Osteoblast (primary cell): ENCODE measurements at regions not wholly inside any gene's neighbourhood (a gene's known extent, or its start where the extent isn't known, plus 50 kb on each side); places are given as distances from the start of the nearest gene placed in this dataset.

Source experiments
- DNase-seq: peaks from one replicate; pipeline ENCODE4 v3.0.0; 2011; ENCODE audit warnings: low spot score, mixed read lengths; ENCODE audit not compliant: insufficient read length; ENCODE audit errors: missing footprints
- H2AFZ ChIP-seq: 2 replicates; pipeline ENCODE4 v1.6.0; 2011; ENCODE audit warnings: mild to moderate bottlenecking, low read length
- H3K27ac ChIP-seq: 2 replicates; pipeline ENCODE4 v1.5.1; 2011; ENCODE audit warnings: mild to moderate bottlenecking, low read depth, low read length, moderate library complexity
- H3K27me3 ChIP-seq: 2 replicates; pipeline ENCODE4 v1.6.0; 2012; ENCODE audit warnings: mild to moderate bottlenecking, control low read depth, inconsistent platforms, low read length, moderate library complexity; ENCODE audit not compliant: insufficient read depth
- H3K36me3 ChIP-seq: 2 replicates; pipeline ENCODE4 v1.5.1; 2011; ENCODE audit warnings: mild to moderate bottlenecking, low read length, control low read depth, moderate library complexity; ENCODE audit not compliant: insufficient read depth
- H3K4me1 ChIP-seq: 2 replicates; pipeline ENCODE4 v1.5.1; 2011; ENCODE audit warnings: mild to moderate bottlenecking, low read length, control low read depth, moderate library complexity; ENCODE audit not compliant: insufficient read depth
- H3K4me2 ChIP-seq: 2 replicates; pipeline ENCODE4 v1.6.0; 2011; ENCODE audit warnings: mild to moderate bottlenecking, low read length; ENCODE audit not compliant: insufficient read depth
- H3K4me3 ChIP-seq: fragments of 200-600 bp; sonication (generic); 3 replicates; pipeline ENCODE4 v1.5.1; 2012; ENCODE audit warnings: mild to moderate bottlenecking, low read length, inconsistent platforms; ENCODE audit not compliant: insufficient read depth
- H3K79me2 ChIP-seq: 2 replicates; pipeline ENCODE4 v1.6.0; 2012; ENCODE audit warnings: mild to moderate bottlenecking, low read length, control low read depth, inconsistent platforms; ENCODE audit not compliant: insufficient read depth
- H3K9me3 ChIP-seq: 2 replicates; pipeline ENCODE4 v1.5.1; 2011; ENCODE audit warnings: low read depth, low read length, control low read depth
- H4K20me1 ChIP-seq: 2 replicates; pipeline ENCODE4 v1.6.0; 2012; ENCODE audit warnings: mild to moderate bottlenecking, low read length, control low read depth; ENCODE audit not compliant: insufficient read depth
- TF ChIP-seq, protein P1 (sequence below): IDR thresholded peaks from 2 replicates; pipeline ENCODE4 v1.5.1; 2011; ENCODE audit warnings: mild to moderate bottlenecking, low read depth, low read length, moderate library complexity; ENCODE audit errors: extremely low read depth

DNA sequence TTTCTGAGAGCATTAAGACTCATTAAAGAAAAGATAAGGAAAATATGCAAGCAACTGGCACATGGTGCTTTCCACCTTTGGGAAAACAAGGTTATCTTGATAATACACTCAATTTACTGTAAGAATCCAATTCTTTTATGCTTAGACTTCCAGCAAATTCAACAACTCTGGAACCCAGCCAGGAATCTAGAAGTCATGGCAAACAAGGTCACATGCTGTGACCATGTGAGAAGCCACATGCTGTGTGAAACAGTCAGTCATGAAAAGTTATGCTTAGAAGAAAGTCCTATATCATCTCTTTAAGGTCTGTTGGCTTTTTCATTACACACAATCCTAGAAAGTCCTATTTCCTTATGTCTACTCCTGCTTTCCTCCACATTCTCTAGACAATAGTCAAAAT, 581.8 kb upstream of the C9orf72 start:
- no peak overlapping the region for H3K4me3 ChIP-seq
- H3K27ac ChIP-seq: no peak overlapping the region
- no peak overlapping the region for H3K4me2 ChIP-seq
- H3K36me3 ChIP-seq: no peaks in the 10 kb centered on the region
- H2AFZ ChIP-seq: no peak overlapping the region
- no peaks in the 10 kb centered on the region for H3K27me3 ChIP-seq
- H4K20me1 ChIP-seq: no peaks in the 10 kb centered on the region
- H3K4me1 ChIP-seq: no peaks in the 10 kb centered on the region
- DNase-seq: no peak
- TF ChIP-seq, protein P1, sequence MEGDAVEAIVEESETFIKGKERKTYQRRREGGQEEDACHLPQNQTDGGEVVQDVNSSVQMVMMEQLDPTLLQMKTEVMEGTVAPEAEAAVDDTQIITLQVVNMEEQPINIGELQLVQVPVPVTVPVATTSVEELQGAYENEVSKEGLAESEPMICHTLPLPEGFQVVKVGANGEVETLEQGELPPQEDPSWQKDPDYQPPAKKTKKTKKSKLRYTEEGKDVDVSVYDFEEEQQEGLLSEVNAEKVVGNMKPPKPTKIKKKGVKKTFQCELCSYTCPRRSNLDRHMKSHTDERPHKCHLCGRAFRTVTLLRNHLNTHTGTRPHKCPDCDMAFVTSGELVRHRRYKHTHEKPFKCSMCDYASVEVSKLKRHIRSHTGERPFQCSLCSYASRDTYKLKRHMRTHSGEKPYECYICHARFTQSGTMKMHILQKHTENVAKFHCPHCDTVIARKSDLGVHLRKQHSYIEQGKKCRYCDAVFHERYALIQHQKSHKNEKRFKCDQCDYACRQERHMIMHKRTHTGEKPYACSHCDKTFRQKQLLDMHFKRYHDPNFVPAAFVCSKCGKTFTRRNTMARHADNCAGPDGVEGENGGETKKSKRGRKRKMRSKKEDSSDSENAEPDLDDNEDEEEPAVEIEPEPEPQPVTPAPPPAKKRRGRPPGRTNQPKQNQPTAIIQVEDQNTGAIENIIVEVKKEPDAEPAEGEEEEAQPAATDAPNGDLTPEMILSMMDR: no peak
- peaks cover 2% of the 10 kb centered on the region for H3K9me3 ChIP-seq
- H3K79me2 ChIP-seq: no peaks in the 10 kb centered on the region

DNA sequence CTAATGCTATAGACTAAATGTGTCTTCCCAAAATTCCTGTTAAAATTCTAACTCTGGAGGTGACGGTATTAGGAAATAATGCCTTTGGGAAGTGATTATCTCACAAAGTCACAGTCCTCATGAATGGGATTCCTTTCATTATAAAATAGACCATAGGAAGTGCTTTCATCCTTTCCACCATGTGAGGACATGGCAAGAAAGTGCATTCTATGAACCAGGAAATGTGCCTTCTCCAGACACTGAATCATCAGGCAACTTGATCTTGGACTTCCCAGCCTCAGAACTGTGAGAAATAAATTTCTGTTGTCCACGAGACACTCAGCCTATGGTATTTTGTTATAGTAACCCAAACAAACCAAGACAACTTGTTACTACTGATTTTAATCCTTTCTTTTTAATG, 582.4 kb upstream of the C9orf72 start:
- no peak for DNase-seq
- no peak overlapping the region for H2AFZ ChIP-seq
- H3K4me3 ChIP-seq: no peak overlapping the region
- H3K4me1 ChIP-seq: no peaks in the 10 kb centered on the region
- peaks cover 2% of the 10 kb centered on the region for H3K9me3 ChIP-seq
- no peaks in the 10 kb centered on the region for H3K79me2 ChIP-seq
- no peak overlapping the region for H3K27ac ChIP-seq
- no peak overlapping the region for H3K4me2 ChIP-seq
- H3K27me3 ChIP-seq: no peaks in the 10 kb centered on the region
- TF ChIP-seq, protein P1: no peak
- no peaks in the 10 kb centered on the region for H3K36me3 ChIP-seq
- H4K20me1 ChIP-seq: no peaks in the 10 kb centered on the region

- H3K4me1 ChIP-seq: no peaks in the 10 kb centered on the region
- DNase-seq: no peak
- H3K36me3 ChIP-seq: no peaks in the 10 kb centered on the region
- no peak overlapping the region for H3K4me2 ChIP-seq
- H3K27ac ChIP-seq: no peak overlapping the region
- peaks cover 2% of the 10 kb centered on the region for H3K9me3 ChIP-seq
- no peaks in the 10 kb centered on the region for H4K20me1 ChIP-seq
- H3K4me3 ChIP-seq: no peak overlapping the region
- H3K27me3 ChIP-seq: no peaks in the 10 kb centered on the region
- TF ChIP-seq, protein P1: no peak
- no peaks in the 10 kb centered on the region for H3K79me2 ChIP-seq
- no peak overlapping the region for H2AFZ ChIP-seq
Measured at GRCh38 chr9:28158451-28158850, 585.2 kb upstream of the C9orf72 start.

DNA sequence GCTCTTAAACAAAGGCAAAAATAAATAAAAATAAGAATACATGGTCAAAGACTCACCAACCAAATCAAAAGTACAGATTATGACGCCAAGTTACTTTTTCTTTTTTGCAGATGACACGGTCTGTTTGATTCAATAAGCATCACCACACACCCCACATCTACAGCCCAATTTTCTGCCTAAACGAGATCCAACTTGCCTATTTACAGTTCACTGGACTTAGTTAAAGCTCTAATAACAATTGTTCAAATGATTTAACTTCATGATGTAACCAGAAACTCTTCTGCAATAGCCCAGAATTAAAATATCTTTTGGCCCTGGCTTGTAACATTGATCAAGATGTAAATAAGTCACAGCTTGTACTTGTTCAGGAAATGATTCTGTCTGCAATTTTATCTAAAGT, 590.3 kb upstream of the C9orf72 start:
- no peaks in the 10 kb centered on the region for H3K79me2 ChIP-seq
- H3K4me1 ChIP-seq: no peaks in the 10 kb centered on the region
- TF ChIP-seq, protein P1: no peak
- no peak for DNase-seq
- H3K36me3 ChIP-seq: no peaks in the 10 kb centered on the region
- H2AFZ ChIP-seq: no peak overlapping the region
- no peak overlapping the region for H3K27ac ChIP-seq
- no peak overlapping the region for H3K4me2 ChIP-seq
- H3K27me3 ChIP-seq: no peaks in the 10 kb centered on the region
- no peaks in the 10 kb centered on the region for H4K20me1 ChIP-seq
- no peaks in the 10 kb centered on the region for H3K9me3 ChIP-seq
- no peak overlapping the region for H3K4me3 ChIP-seq
